Tibial nerve (tissue), 3 donors: ENCODE measurements at regions not wholly inside any gene's neighbourhood (a gene's known extent, or its start where the extent isn't known, plus 50 kb on each side); places are given as distances from the start of the nearest gene placed in this dataset.

Source experiments
- POLR2A ChIP-seq, 2 donors: fragments of 450-650 bp; IDR thresholded peaks; one replicate each; pipeline ENCODE4 v1.6.1; 2017; ENCODE audit warnings: antibody characterized with exemption in 2 of 2, mild to moderate bottlenecking in 2 of 2, moderate library complexity in 2 of 2
- TF ChIP-seq, protein P1 (sequence below), 5 experiments: fragments of 200-600 bp in 3 of 5; fragments of 450-650 bp in 2 of 5; sonication (generic) in 3 of 5; IDR thresholded peaks; one replicate each; pipeline ENCODE4 v1.5.1; 2016 to 2019; ENCODE audit warnings: antibody characterized with exemption in 5 of 5, mild to moderate bottlenecking in 3 of 5, moderate library complexity in 2 of 5

- TF ChIP-seq, protein P1, sequence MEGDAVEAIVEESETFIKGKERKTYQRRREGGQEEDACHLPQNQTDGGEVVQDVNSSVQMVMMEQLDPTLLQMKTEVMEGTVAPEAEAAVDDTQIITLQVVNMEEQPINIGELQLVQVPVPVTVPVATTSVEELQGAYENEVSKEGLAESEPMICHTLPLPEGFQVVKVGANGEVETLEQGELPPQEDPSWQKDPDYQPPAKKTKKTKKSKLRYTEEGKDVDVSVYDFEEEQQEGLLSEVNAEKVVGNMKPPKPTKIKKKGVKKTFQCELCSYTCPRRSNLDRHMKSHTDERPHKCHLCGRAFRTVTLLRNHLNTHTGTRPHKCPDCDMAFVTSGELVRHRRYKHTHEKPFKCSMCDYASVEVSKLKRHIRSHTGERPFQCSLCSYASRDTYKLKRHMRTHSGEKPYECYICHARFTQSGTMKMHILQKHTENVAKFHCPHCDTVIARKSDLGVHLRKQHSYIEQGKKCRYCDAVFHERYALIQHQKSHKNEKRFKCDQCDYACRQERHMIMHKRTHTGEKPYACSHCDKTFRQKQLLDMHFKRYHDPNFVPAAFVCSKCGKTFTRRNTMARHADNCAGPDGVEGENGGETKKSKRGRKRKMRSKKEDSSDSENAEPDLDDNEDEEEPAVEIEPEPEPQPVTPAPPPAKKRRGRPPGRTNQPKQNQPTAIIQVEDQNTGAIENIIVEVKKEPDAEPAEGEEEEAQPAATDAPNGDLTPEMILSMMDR (IDR thresholded peaks at IDR 0.05): no peak
- no peak for TF ChIP-seq POLR2A (IDR thresholded peaks at IDR 0.05)
Observed at GRCh38 chr15:56813995-56814394, 80.7 kb upstream of the ZNF280D start.
